H9 (cell line): ENCODE measurements at regions not wholly inside any gene's neighbourhood (a gene's known extent, or its start where the extent isn't known, plus 50 kb on each side); places are given as distances from the start of the nearest gene placed in this dataset.

ENCODE experiments used
- DNase-seq: peaks from one replicate; pipeline ENCODE4 v3.0.0-alpha.2; 2017
- H2AFZ ChIP-seq: one replicate; pipeline ENCODE4 v1.6.1; 2013; ENCODE audit warnings: mild to moderate bottlenecking, low read length, control low read depth, moderate library complexity
- H2AK5ac ChIP-seq: 2 replicates; pipeline ENCODE4 v1.6.1; 2013; ENCODE audit warnings: low read length, control low read depth, mixed read lengths; ENCODE audit not compliant: insufficient read length
- H2BK120ac ChIP-seq: one replicate; pipeline ENCODE4 v1.6.1; 2013; ENCODE audit warnings: low read depth, mild to moderate bottlenecking, low read length, control low read depth, inconsistent platforms; ENCODE audit not compliant: poor library complexity, severe bottlenecking
- H2BK12ac ChIP-seq: 2 replicates; pipeline ENCODE4 v1.6.1; 2013; ENCODE audit warnings: low read length, control low read depth, mixed read lengths, low read depth; ENCODE audit not compliant: insufficient read length
- H2BK15ac ChIP-seq: 2 replicates; pipeline ENCODE4 v1.6.1; 2013; ENCODE audit warnings: low read depth, low read length, control low read depth
- H2BK20ac ChIP-seq: one replicate; pipeline ENCODE4 v1.6.1; 2013; ENCODE audit warnings: low read depth, mild to moderate bottlenecking, low read length, control low read depth, inconsistent platforms; ENCODE audit not compliant: poor library complexity, severe bottlenecking
- H2BK5ac ChIP-seq: 2 replicates; pipeline ENCODE4 v1.6.1; 2013; ENCODE audit warnings: low read length, control low read depth, mixed read lengths; ENCODE audit not compliant: insufficient read length
- H3K14ac ChIP-seq: 2 replicates; pipeline ENCODE4 v1.6.1; 2013; ENCODE audit warnings: low read length, control low read depth; ENCODE audit not compliant: insufficient read depth
- H3K18ac ChIP-seq: 2 replicates; pipeline ENCODE4 v1.6.1; 2013; ENCODE audit warnings: low read depth, mild to moderate bottlenecking, mixed read lengths, low read length, control low read depth; ENCODE audit not compliant: insufficient read length
- H3K23ac ChIP-seq: 2 replicates; pipeline ENCODE4 v1.6.1; 2013; ENCODE audit warnings: low read length, control low read depth, mixed read lengths, low read depth; ENCODE audit not compliant: insufficient read length
- H3K23me2 ChIP-seq: 2 replicates; pipeline ENCODE4 v1.6.1; 2013; ENCODE audit warnings: low read depth, mild to moderate bottlenecking, mixed read lengths, low read length, control low read depth; ENCODE audit not compliant: insufficient read length, poor library complexity, severe bottlenecking
- H3K27ac ChIP-seq: 2 replicates; pipeline ENCODE4 v1.5.1; 2013; ENCODE audit warnings: low read length, control low read depth, mixed read lengths, low read depth; ENCODE audit not compliant: insufficient read length
- H3K27me3 ChIP-seq: 2 replicates; pipeline ENCODE4 v1.6.1; 2013; ENCODE audit warnings: low read length, control low read depth, inconsistent platforms; ENCODE audit not compliant: insufficient read depth
- H3K4ac ChIP-seq: 2 replicates; pipeline ENCODE4 v1.6.1; 2013; ENCODE audit warnings: low read depth, mild to moderate bottlenecking, control low read depth, inconsistent platforms, low read length, moderate library complexity
- H3K4me1 ChIP-seq: 2 replicates; pipeline ENCODE4 v1.6.1; 2013; ENCODE audit warnings: low read length, control low read depth, inconsistent platforms; ENCODE audit not compliant: insufficient read depth
- H3K4me2 ChIP-seq: 2 replicates; pipeline ENCODE4 v1.6.1; 2013; ENCODE audit warnings: low read length, control low read depth, mixed read lengths; ENCODE audit not compliant: insufficient read length, insufficient read depth
- H3K56ac ChIP-seq: 2 replicates; pipeline ENCODE4 v1.6.1; 2013; ENCODE audit warnings: low read depth, mild to moderate bottlenecking, mixed read lengths, low read length, control low read depth; ENCODE audit not compliant: insufficient read length
- H3K79me1 ChIP-seq: 2 replicates; pipeline ENCODE4 v1.6.1; 2013; ENCODE audit warnings: low read depth, mild to moderate bottlenecking, moderate library complexity, low read length, control low read depth, inconsistent platforms; ENCODE audit not compliant: insufficient read depth, poor library complexity, severe bottlenecking
- H3K79me2 ChIP-seq: 2 replicates; pipeline ENCODE4 v1.6.1; 2013; ENCODE audit warnings: low read length, control low read depth, inconsistent platforms; ENCODE audit not compliant: insufficient read depth
- H3K9ac ChIP-seq: 2 replicates; pipeline ENCODE4 v1.6.1; 2013; ENCODE audit warnings: low read length, control low read depth, mixed read lengths; ENCODE audit not compliant: insufficient read length; ENCODE audit errors: extremely low read depth
- H3K9me3 ChIP-seq: one replicate; pipeline ENCODE4 v1.6.1; 2013; ENCODE audit warnings: low read depth, low read length, inconsistent platforms; ENCODE audit not compliant: control insufficient read depth
- H3T11ph ChIP-seq: one replicate; pipeline ENCODE4 v1.6.1; 2013; ENCODE audit warnings: mild to moderate bottlenecking, low read length, control low read depth, inconsistent platforms
- H4K20me1 ChIP-seq: one replicate; pipeline ENCODE4 v1.6.1; 2013; ENCODE audit not compliant: control insufficient read depth, insufficient read length, insufficient read depth
- H4K5ac ChIP-seq: 2 replicates; pipeline ENCODE4 v1.6.1; 2013; ENCODE audit warnings: low read depth, mild to moderate bottlenecking, mixed read lengths, low read length, control low read depth; ENCODE audit not compliant: insufficient read length
- H4K8ac ChIP-seq: replicated peaks from 2 replicates; pipeline ENCODE4 v1.6.1; 2013; ENCODE audit warnings: low read length, control low read depth, mixed read lengths, low read depth; ENCODE audit not compliant: insufficient read length
- H4K91ac ChIP-seq: 2 replicates; pipeline ENCODE4 v1.6.1; 2013; ENCODE audit warnings: low read depth, mild to moderate bottlenecking, moderate library complexity, mixed read lengths, low read length, control low read depth; ENCODE audit not compliant: insufficient read length
- H3K27ac Mint-ChIP-seq, 3 experiments: 2 replicates in 2 of 3; 3 replicates in 1 of 3; pipeline ENCODE4 v1.8.0; 2020 to 2021; ENCODE audit warnings: mixed read lengths in 3 of 3, mild to moderate bottlenecking in 1 of 3, moderate library complexity in 1 of 3
- H3K27me3 Mint-ChIP-seq: 2 replicates; pipeline ENCODE4 v1.8.0; 2021; ENCODE audit warnings: low read depth, mild to moderate bottlenecking, moderate library complexity, mixed read lengths
- H3K36me3 Mint-ChIP-seq, 3 experiments: 2 replicates in 2 of 3; 3 replicates in 1 of 3; pipeline ENCODE4 v1.8.0; 2020 to 2021; ENCODE audit warnings: low read depth in 3 of 3, mixed read lengths in 3 of 3; ENCODE audit not compliant: insufficient read depth in 1 of 3
- H3K4me1 Mint-ChIP-seq, 2 experiments: 2 replicates each; pipeline ENCODE4 v1.8.0; 2020; ENCODE audit warnings: mixed read lengths in 2 of 2
- H3K4me3 Mint-ChIP-seq, 2 experiments: 2 replicates in 1 of 2; 3 replicates in 1 of 2; pipeline ENCODE4 v1.8.0; 2020 to 2021; ENCODE audit warnings: mild to moderate bottlenecking in 2 of 2, mixed read lengths in 2 of 2, moderate library complexity in 1 of 2
- H3K9me3 Mint-ChIP-seq, 2 experiments: 2 replicates in 1 of 2; 3 replicates in 1 of 2; pipeline ENCODE4 v1.8.0; 2020; ENCODE audit warnings: mild to moderate bottlenecking in 2 of 2, mixed read lengths in 2 of 2, moderate library complexity in 1 of 2
- CTCF ChIP-seq: fragments of 200-600 bp; sonication (generic); conservative IDR thresholded peaks from 3 replicates; pipeline ENCODE4 v1.8.0; 2021; ENCODE audit warnings: antibody characterized with exemption, mild to moderate bottlenecking
- WGBS: extraction: QIAGEN DNeasy Blood & Tissue Kit; methylation state at CpG from one replicate; pipeline ENCODE4 v1.1.7; 2013; ENCODE audit warnings: missing lambda C conversion rate, low lambda C conversion rate, mixed read lengths; ENCODE audit not compliant: insufficient read length; ENCODE audit errors: extremely low coverage; 5-methylcytosine and 5-hydroxymethylcytosine counted together

- Histone ChIP-seq H2BK15ac (no peak overlapping the region), H3K14ac (no peak overlapping the region), H2BK5ac (no peak overlapping the region), H3T11ph (no peak overlapping the region), H2BK12ac (no peak overlapping the region), H2AFZ (no peak overlapping the region), H2BK120ac (no peak overlapping the region), H4K8ac (no peak overlapping the region), H3K4ac (no peak overlapping the region), H3K9me3 (peaks cover 84% of the 10 kb centered on the region), H3K18ac (no peak overlapping the region), H2BK20ac (no peak overlapping the region), H3K23me2 (no peaks in the 10 kb centered on the region), H3K79me1 (no peaks in the 10 kb centered on the region), H3K27me3 (no peaks in the 10 kb centered on the region), H3K9ac (no peak overlapping the region), H4K5ac (no peak overlapping the region), H3K27ac (no peak overlapping the region), H3K56ac (no peak overlapping the region), H3K23ac (no peak overlapping the region), H3K4me1 (no peaks in the 10 kb centered on the region), H2AK5ac (no peak overlapping the region), H4K91ac (no peak overlapping the region), H3K79me2 (no peaks in the 10 kb centered on the region), H3K4me2 (no peak overlapping the region), H4K20me1 (no peaks in the 10 kb centered on the region)
- TF ChIP-seq CTCF: no peak
- no peak overlapping the region for H3K27ac Mint-ChIP-seq
- peaks cover 82 to 100% of the 10 kb centered on the region in 2 experiments for H3K9me3 Mint-ChIP-seq
- peaks cover 22 to 41% (median 25%) of the 10 kb centered on the region in 3 experiments for H3K36me3 Mint-ChIP-seq
- whole genome bisulfite sequencing: no CpG with 5 or more reads among the region's 5 CpGs
- no peak overlapping the region for H3K4me3 Mint-ChIP-seq
- peaks cover 6% of the 10 kb centered on the region for H3K27me3 Mint-ChIP-seq
- H3K4me1 Mint-ChIP-seq: no peaks in the 10 kb centered on the region
- no peak for DNase-seq
Measured at GRCh38 chr22:47380692-47381091, 618.2 kb downstream of the TBC1D22A start.
